CD14-positive monocyte (primary cell): ENCODE measurements at regions not wholly inside any gene's neighbourhood (a gene's known extent, or its start where the extent isn't known, plus 50 kb on each side); places are given as distances from the start of the nearest gene placed in this dataset.

Source experiments
- DNase-seq, 3 donors: peaks; one replicate each; pipeline ENCODE4 v3.0.0-alpha.2; 2011 to 2022
- H2AFZ ChIP-seq: 2 replicates; pipeline ENCODE4 v1.6.0; 2012; ENCODE audit warnings: mild to moderate bottlenecking, low read depth, low read length, inconsistent platforms; ENCODE audit not compliant: insufficient read depth, poor library complexity, severe bottlenecking
- H3K27ac ChIP-seq, 2 donors: 1 replicate in 1 of 2; 2 replicates in 1 of 2; pipeline ENCODE4 v1.5.1; 2012 to 2013; ENCODE audit warnings: low read length in 2 of 2, control low read depth in 1 of 2, inconsistent platforms in 1 of 2, low read depth in 1 of 2, mild to moderate bottlenecking in 1 of 2
- H3K27me3 ChIP-seq, 2 donors: one replicate each; pipeline versions ENCODE4 v1.6.0 to v1.6.1; 2011 to 2013; ENCODE audit warnings: low read length in 2 of 2; ENCODE audit not compliant: control insufficient read depth in 2 of 2, insufficient read depth in 2 of 2
- H3K36me3 ChIP-seq, 2 donors: replicated peaks in 1 of 2; 1 replicate in 1 of 2; 2 replicates in 1 of 2; pipeline versions ENCODE4 v1.5.1 to v1.6.1; 2012 to 2013; ENCODE audit warnings: low read length in 2 of 2, control low read depth in 1 of 2, inconsistent platforms in 1 of 2, mild to moderate bottlenecking in 1 of 2; ENCODE audit not compliant: insufficient read depth in 2 of 2, control insufficient read depth in 1 of 2
- H3K4me1 ChIP-seq, 2 donors: 1 replicate in 1 of 2; 2 replicates in 1 of 2; pipeline versions ENCODE4 v1.5.1 to v1.6.1; 2012 to 2013; ENCODE audit warnings: low read length in 2 of 2, control low read depth in 1 of 2, inconsistent platforms in 1 of 2, mild to moderate bottlenecking in 1 of 2, moderate library complexity in 1 of 2; ENCODE audit not compliant: insufficient read depth in 2 of 2, control insufficient read depth in 1 of 2
- H3K4me2 ChIP-seq: replicated peaks from 2 replicates; pipeline ENCODE3; 2012; ENCODE audit warnings: low read length, moderate library complexity, mild to moderate bottlenecking; ENCODE audit not compliant: poor library complexity, severe bottlenecking; ENCODE audit errors: extremely low read depth
- H3K4me3 ChIP-seq, 3 experiments: fragments of 200-600 bp in 1 of 3; sonication (generic) in 1 of 3; replicated peaks in 1 of 3; 1 replicate in 2 of 3; 2 replicates in 1 of 3; pipeline ENCODE4 v1.5.1; 2011 to 2013; ENCODE audit warnings: low read length in 3 of 3, mild to moderate bottlenecking in 3 of 3, control low read depth in 2 of 3, low read depth in 2 of 3, inconsistent platforms in 1 of 3, moderate library complexity in 1 of 3
- H3K79me2 ChIP-seq: 2 replicates; pipeline ENCODE4 v1.6.0; 2012; ENCODE audit warnings: mild to moderate bottlenecking, control low read depth, inconsistent platforms, low read length, moderate library complexity; ENCODE audit not compliant: insufficient read depth
- H3K9ac ChIP-seq: 2 replicates; pipeline ENCODE4 v1.6.0; 2017; ENCODE audit warnings: low read length, mild to moderate bottlenecking; ENCODE audit not compliant: insufficient read depth, poor library complexity, severe bottlenecking
- H3K9me3 ChIP-seq, 2 donors: replicated peaks in 1 of 2; 1 replicate in 1 of 2; 2 replicates in 1 of 2; pipeline versions ENCODE4 v1.5.1 to v1.6.1; 2012 to 2013; ENCODE audit warnings: low read length in 2 of 2, control low read depth in 1 of 2; ENCODE audit not compliant: control insufficient read depth in 1 of 2, insufficient read depth in 1 of 2
- H4K20me1 ChIP-seq: 2 replicates; pipeline ENCODE4 v1.6.0; 2012; ENCODE audit warnings: mild to moderate bottlenecking, low read length, control low read depth, moderate library complexity; ENCODE audit not compliant: insufficient read depth
- H3K27ac Mint-ChIP-seq, 7 donors: one replicate each; pipeline ENCODE4 v1.8.0; 2020; ENCODE audit warnings: mild to moderate bottlenecking in 7 of 7, mixed read lengths in 7 of 7, moderate library complexity in 6 of 7, inconsistent platforms in 2 of 7
- H3K27me3 Mint-ChIP-seq, 3 donors: one replicate each; pipeline ENCODE4 v1.8.0; 2021 to 2022; ENCODE audit warnings: low read depth in 3 of 3, mild to moderate bottlenecking in 3 of 3, mixed read lengths in 3 of 3, moderate library complexity in 3 of 3, inconsistent platforms in 1 of 3
- H3K36me3 Mint-ChIP-seq, 2 donors: one replicate each; pipeline ENCODE4 v1.8.0; 2020; ENCODE audit warnings: mixed read lengths in 2 of 2, inconsistent platforms in 1 of 2, mild to moderate bottlenecking in 1 of 2
- H3K4me1 Mint-ChIP-seq: one replicate; pipeline ENCODE4 v1.8.0; 2020; ENCODE audit warnings: mild to moderate bottlenecking, mixed read lengths
- H3K4me3 Mint-ChIP-seq, 2 donors: one replicate each; pipeline ENCODE4 v1.8.0; 2020; ENCODE audit warnings: mild to moderate bottlenecking in 2 of 2, mixed read lengths in 2 of 2, moderate library complexity in 1 of 2
- H3K9me3 Mint-ChIP-seq, 7 donors: one replicate each; pipeline ENCODE4 v1.8.0; 2020 to 2022; ENCODE audit warnings: mixed read lengths in 7 of 7, mild to moderate bottlenecking in 6 of 7, moderate library complexity in 6 of 7, inconsistent platforms in 2 of 7
- WGBS: methylation state at CpG from one replicate; pipeline ENCODE4 v1.1.5; 2013; ENCODE audit warnings: missing lambda C conversion rate; ENCODE audit not compliant: insufficient coverage; 5-methylcytosine and 5-hydroxymethylcytosine counted together
- intact Hi-C, 2 donors: fragments of 100-400 bp; cut with micrococcal nuclease; formaldehyde crosslinking; loops; one replicate each; pipeline versions ENCODE4 v1.15.0 to v1.15.1; 2023
- TF ChIP-seq, protein P1 (sequence below): fragments of 200-600 bp; IDR thresholded peaks from one replicate; pipeline ENCODE4 v1.8.0; 2022; ENCODE audit warnings: antibody characterized with exemption, mild to moderate bottlenecking

DNA sequence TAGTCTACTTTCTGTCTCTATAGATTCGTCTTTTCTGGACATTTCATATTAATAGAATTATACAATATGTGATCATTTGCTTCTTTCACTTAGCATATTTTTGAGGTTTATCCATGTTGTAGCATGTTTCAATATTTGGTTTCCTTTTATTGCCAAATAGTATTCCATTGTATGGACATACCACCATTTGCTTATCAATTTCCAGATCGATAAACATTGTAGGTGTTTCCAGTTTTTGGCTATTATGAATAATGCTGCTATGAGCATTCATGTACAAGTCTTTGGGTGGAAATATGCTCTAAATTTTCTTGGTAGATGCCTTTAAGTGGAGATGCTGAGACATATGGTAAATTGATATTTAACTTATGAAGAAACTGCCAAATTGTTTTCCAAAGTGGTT lies 114.1 kb downstream of the RND3 start:
- H3K36me3 Mint-ChIP-seq: no peaks in the 10 kb centered on the region
- DNase-seq: no peak
- intact Hi-C loops: no loop called here

DNA sequence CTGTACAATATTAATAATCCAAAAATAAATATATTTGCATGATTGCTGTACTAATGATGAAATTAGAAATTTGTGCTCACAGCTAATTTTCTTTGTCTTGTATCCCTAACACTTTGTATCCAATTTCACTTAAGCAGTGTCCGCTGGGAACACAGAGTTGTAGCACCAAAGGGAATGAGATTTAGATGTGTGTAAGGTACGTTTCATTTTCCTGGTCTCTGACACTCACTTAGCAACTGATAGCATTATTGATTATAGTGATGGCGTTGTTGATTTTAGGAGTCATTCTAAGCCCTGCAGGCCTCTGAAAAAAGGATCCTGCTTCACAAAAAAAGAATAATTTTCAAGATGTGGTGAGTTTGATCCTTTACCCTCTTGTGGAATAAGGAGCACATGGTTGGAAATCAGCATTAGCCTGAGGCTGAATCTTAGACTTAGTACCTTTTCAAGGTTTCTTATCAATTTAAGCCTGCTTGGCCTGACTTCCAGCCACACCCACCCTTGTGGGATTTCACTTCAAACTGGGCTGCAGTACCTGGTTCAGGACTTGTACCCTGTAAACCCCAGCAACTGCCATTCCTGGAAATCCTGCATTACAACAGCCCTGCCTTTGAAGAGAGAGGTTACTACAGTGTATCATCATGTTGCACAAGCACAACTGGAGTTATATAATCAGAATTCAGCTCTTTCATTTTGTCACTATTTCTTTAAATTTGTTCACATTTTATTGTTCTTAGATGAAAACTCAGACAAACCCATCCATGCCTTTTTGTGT lies 116.2 kb downstream of the RND3 start:
- WGBS: no CpG with 5 or more reads among the region's 3 CpGs
- no peaks in the 10 kb centered on the region for H3K4me1 Mint-ChIP-seq
- intact Hi-C loops: no loop called here
- H3K27me3 Mint-ChIP-seq: peaks cover 0 to 1% (median 0%) of the 10 kb centered on the region in 3 donors
- Histone ChIP-seq H3K36me3 (no peaks in the 10 kb centered on the region), H3K9me3 (peaks cover 9 to 11% of the 10 kb centered on the region in 2 donors), H3K4me2 (no peak overlapping the region), H4K20me1 (no peaks in the 10 kb centered on the region), H3K4me3 (no peak overlapping the region), H3K4me1 (no peaks in the 10 kb centered on the region), H2AFZ (no peak overlapping the region), H3K9ac (no peak overlapping the region), H3K27ac (no peak overlapping the region), H3K27me3 (no peaks in the 10 kb centered on the region), H3K79me2 (no peaks in the 10 kb centered on the region)
- H3K27ac Mint-ChIP-seq: no peak overlapping the region
- no peak for DNase-seq
- H3K4me3 Mint-ChIP-seq: no peak overlapping the region
- no peaks in the 10 kb centered on the region for H3K36me3 Mint-ChIP-seq
- TF ChIP-seq, protein P1, sequence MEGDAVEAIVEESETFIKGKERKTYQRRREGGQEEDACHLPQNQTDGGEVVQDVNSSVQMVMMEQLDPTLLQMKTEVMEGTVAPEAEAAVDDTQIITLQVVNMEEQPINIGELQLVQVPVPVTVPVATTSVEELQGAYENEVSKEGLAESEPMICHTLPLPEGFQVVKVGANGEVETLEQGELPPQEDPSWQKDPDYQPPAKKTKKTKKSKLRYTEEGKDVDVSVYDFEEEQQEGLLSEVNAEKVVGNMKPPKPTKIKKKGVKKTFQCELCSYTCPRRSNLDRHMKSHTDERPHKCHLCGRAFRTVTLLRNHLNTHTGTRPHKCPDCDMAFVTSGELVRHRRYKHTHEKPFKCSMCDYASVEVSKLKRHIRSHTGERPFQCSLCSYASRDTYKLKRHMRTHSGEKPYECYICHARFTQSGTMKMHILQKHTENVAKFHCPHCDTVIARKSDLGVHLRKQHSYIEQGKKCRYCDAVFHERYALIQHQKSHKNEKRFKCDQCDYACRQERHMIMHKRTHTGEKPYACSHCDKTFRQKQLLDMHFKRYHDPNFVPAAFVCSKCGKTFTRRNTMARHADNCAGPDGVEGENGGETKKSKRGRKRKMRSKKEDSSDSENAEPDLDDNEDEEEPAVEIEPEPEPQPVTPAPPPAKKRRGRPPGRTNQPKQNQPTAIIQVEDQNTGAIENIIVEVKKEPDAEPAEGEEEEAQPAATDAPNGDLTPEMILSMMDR: no peak
- H3K9me3 Mint-ChIP-seq: peaks cover 0 to 10% (median 3%) of the 10 kb centered on the region in 7 donors

More for the DNA sequence above, 114.1 kb downstream of the RND3 start:
- H3K4me2 ChIP-seq: no peak overlapping the region
- no peak overlapping the region for H3K9ac ChIP-seq
- no peaks in the 10 kb centered on the region for H3K4me1 ChIP-seq
- H2AFZ ChIP-seq: no peak overlapping the region
- no peaks in the 10 kb centered on the region for H3K4me1 Mint-ChIP-seq
- no peak overlapping the region for H3K27ac Mint-ChIP-seq
- no peaks in the 10 kb centered on the region for H3K36me3 ChIP-seq
- no CpG with 5 or more reads among the region's 2 CpGs for WGBS
- TF ChIP-seq, protein P1: no peak
- no peak overlapping the region for H3K4me3 Mint-ChIP-seq
- no peaks in the 10 kb centered on the region for H3K27me3 ChIP-seq
- H3K9me3 ChIP-seq: peaks cover 9 to 11% of the 10 kb centered on the region in 2 donors
- peaks cover 0 to 10% (median 4%) of the 10 kb centered on the region in 7 donors for H3K9me3 Mint-ChIP-seq
- no peak overlapping the region for H3K27ac ChIP-seq
- no peaks in the 10 kb centered on the region for H3K79me2 ChIP-seq
- peaks cover 0 to 1% (median 0%) of the 10 kb centered on the region in 3 donors for H3K27me3 Mint-ChIP-seq
- no peaks in the 10 kb centered on the region for H4K20me1 ChIP-seq
- no peak overlapping the region for H3K4me3 ChIP-seq
